Gastroesophageal sphincter (tissue), 4 donors: ENCODE measurements at regions not wholly inside any gene's neighbourhood (a gene's known extent, or its start where the extent isn't known, plus 50 kb on each side); places are given as distances from the start of the nearest gene placed in this dataset.

ENCODE experiments used
- ATAC-seq: fragments of 150-250 bp; one replicate; pipeline ENCODE4 v1.9.1; 2016; ENCODE audit warnings: mild to moderate bottlenecking, moderate library complexity
- H3K27ac ChIP-seq, 4 donors: fragments of 200-600 bp; sonication (generic) in 3 of 4; 1 replicate in 3 of 4; 2 replicates in 1 of 4; pipeline ENCODE4 v1.5.1; 2016 to 2019
- H3K27me3 ChIP-seq: fragments of 200-600 bp; sonication (generic); one replicate; pipeline ENCODE4 v1.5.1; 2019
- H3K36me3 ChIP-seq, 2 donors: fragments of 200-600 bp; sonication (generic); one replicate each; pipeline ENCODE4 v1.5.1; 2019; ENCODE audit warnings: control low read depth in 1 of 2
- H3K4me1 ChIP-seq, 3 donors: fragments of 200-600 bp; sonication (generic); 1 replicate in 2 of 3; 2 replicates in 1 of 3; pipeline ENCODE4 v1.5.1; 2016 to 2019; ENCODE audit warnings: control low read depth in 2 of 3
- H3K4me3 ChIP-seq, 2 donors: fragments of 200-600 bp; sonication (generic); one replicate each; pipeline ENCODE4 v1.5.1; 2019; ENCODE audit warnings: mild to moderate bottlenecking in 1 of 2, moderate library complexity in 1 of 2
- H3K9me3 ChIP-seq, 3 donors: fragments of 200-600 bp; sonication (generic); one replicate each; pipeline ENCODE4 v1.5.1; 2017 to 2019; ENCODE audit warnings: control low read depth in 2 of 3
- CTCF ChIP-seq, 4 experiments: fragments of 200-600 bp in 2 of 4; fragments of 450-650 bp in 2 of 4; sonication (generic) in 1 of 4; IDR thresholded peaks; one replicate each; pipeline ENCODE4 v1.5.1; 2017 to 2019; ENCODE audit warnings: antibody characterized with exemption in 4 of 4, mild to moderate bottlenecking in 2 of 4, moderate library complexity in 2 of 4
- EP300 ChIP-seq: sonication (generic); formaldehyde crosslinking; IDR thresholded peaks from one replicate; pipeline ENCODE4 v1.6.1; 2017; ENCODE audit warnings: antibody characterized with exemption, mild to moderate bottlenecking
- POLR2A ChIP-seq, 2 donors: fragments of 450-650 bp; IDR thresholded peaks; one replicate each; pipeline ENCODE4 v1.6.1; 2017; ENCODE audit warnings: antibody characterized with exemption in 2 of 2, mild to moderate bottlenecking in 2 of 2, moderate library complexity in 1 of 2
- POLR2AphosphoS5 ChIP-seq: sonication (generic); formaldehyde crosslinking; IDR thresholded peaks from one replicate; pipeline ENCODE4 v1.6.1; 2017; ENCODE audit warnings: antibody characterized with exemption
- WGBS, 2 donors: methylation state at CpG; one replicate each; pipeline ENCODE4 v1.1.5; 2018; ENCODE audit warnings: low coverage in 1 of 2; 5-methylcytosine and 5-hydroxymethylcytosine counted together

GRCh38 chr2:8177566-8177965, 504.3 kb upstream of the ID2 start:
- H3K9me3 ChIP-seq, result no peaks in the 10 kb centered on the region
- H3K36me3 ChIP-seq, result no peaks in the 10 kb centered on the region
- H3K27me3 ChIP-seq, result no peaks in the 10 kb centered on the region
- H3K4me3 ChIP-seq, result no peak overlapping the region
- no peak for ATAC-seq
- no peak overlapping the region for H3K27ac ChIP-seq
- TF ChIP-seq CTCF (IDR thresholded peaks at IDR 0.05) (no peak), POLR2AphosphoS5 (no peak), EP300 (no peak), POLR2A (IDR thresholded peaks at IDR 0.05) (no peak)
- no peaks in the 10 kb centered on the region for H3K4me1 ChIP-seq
- 90 to 93% methylated on average over 2 of the region's 2 CpGs for WGBS, 2 donors

- ATAC-seq, result no peak
- H3K9me3 ChIP-seq, result no peaks in the 10 kb centered on the region
- no peaks in the 10 kb centered on the region for H3K4me1 ChIP-seq
- no peak overlapping the region for H3K4me3 ChIP-seq
- no peaks in the 10 kb centered on the region for H3K36me3 ChIP-seq
- TF ChIP-seq POLR2AphosphoS5 (no peak), CTCF (IDR thresholded peaks at IDR 0.05) (no peak), POLR2A (IDR thresholded peaks at IDR 0.05) (no peak), EP300 (no peak)
- 84 to 92% methylated on average over 2 to 7 of the region's 7 CpGs for WGBS, 2 donors
- H3K27ac ChIP-seq, result no peak overlapping the region
- no peaks in the 10 kb centered on the region for H3K27me3 ChIP-seq
These were observed 502.9 kb upstream of the ID2 start for GRCh38 chr2:8178911-8179310.

GRCh38 chr2:8189316-8189715, 492.5 kb upstream of the ID2 start:
- no peak for ATAC-seq
- Histone ChIP-seq H3K4me1 (peaks cover 0 to 11% (median 0%) of the 10 kb centered on the region in 3 donors), H3K36me3 (no peaks in the 10 kb centered on the region), H3K27me3 (no peaks in the 10 kb centered on the region), H3K4me3 (no peak overlapping the region), H3K27ac (no peak overlapping the region), H3K9me3 (no peaks in the 10 kb centered on the region)
- TF ChIP-seq EP300 (no peak), POLR2AphosphoS5 (no peak), CTCF (IDR thresholded peaks at IDR 0.05) (no peak), POLR2A (IDR thresholded peaks at IDR 0.05) (no peak)
- WGBS, 2 donors, result 71 to 96% methylated on average over 4 to 6 of the region's 6 CpGs

DNA sequence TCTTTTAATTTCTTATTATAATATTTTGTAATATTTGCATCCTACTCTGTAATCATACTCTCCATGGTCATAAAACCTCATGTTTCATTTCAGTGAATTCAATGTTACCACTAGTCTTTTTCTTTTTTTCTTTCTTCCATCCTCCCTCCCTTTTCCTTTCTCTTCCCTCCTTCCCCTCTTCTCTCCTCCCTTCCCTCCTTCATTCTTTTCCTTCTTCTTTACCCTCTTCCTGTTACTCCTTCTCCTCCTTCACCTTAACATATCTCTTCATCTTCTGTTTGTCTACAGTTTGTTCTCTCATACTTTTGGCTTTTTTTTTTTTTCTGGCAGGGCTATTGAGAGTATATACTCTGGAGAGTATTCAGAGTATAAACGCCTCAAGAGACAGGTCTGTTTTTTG, 491.6 kb upstream of the ID2 start:
- H3K4me3 ChIP-seq, result no peak overlapping the region
- no peak for ATAC-seq
- H3K27me3 ChIP-seq, result no peaks in the 10 kb centered on the region
- no peak overlapping the region for H3K27ac ChIP-seq
- H3K36me3 ChIP-seq, result no peaks in the 10 kb centered on the region
- H3K4me1 ChIP-seq, result peaks cover 0 to 11% (median 0%) of the 10 kb centered on the region in 3 donors
- no peaks in the 10 kb centered on the region for H3K9me3 ChIP-seq
- 11 to 20% methylated on average over 1 of the region's 1 CpG for WGBS, 2 donors
- TF ChIP-seq CTCF (IDR thresholded peaks at IDR 0.05) (no peak), POLR2AphosphoS5 (no peak), EP300 (no peak), POLR2A (IDR thresholded peaks at IDR 0.05) (no peak)

DNA sequence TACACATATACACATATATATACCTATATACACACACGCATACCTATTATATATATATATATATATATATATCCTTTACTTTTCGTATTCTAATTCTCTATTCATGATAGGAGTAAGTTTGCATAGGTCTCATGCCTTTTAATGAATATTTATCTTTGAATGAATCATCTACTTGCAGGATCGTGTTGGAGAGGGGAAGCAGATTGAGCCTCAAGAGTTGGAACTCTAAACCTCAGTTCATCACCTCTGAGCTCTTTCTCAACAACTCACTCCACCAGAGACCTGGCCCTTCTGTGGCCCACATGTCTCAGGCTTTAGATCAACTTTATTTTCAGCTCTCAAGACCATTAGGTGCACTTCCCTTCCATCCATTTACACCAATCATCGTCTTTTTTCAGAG, 490.4 kb upstream of the ID2 start:
- no peaks in the 10 kb centered on the region for H3K9me3 ChIP-seq
- 92 to 95% methylated on average over 3 to 4 of the region's 4 CpGs for WGBS, 2 donors
- H3K4me3 ChIP-seq, result no peak overlapping the region
- peaks cover 0 to 11% (median 0%) of the 10 kb centered on the region in 3 donors for H3K4me1 ChIP-seq
- no peak overlapping the region for H3K27ac ChIP-seq
- no peaks in the 10 kb centered on the region for H3K27me3 ChIP-seq
- no peak for TF ChIP-seq POLR2AphosphoS5
- TF ChIP-seq POLR2A (IDR thresholded peaks at IDR 0.05), result no peak
- no peak for TF ChIP-seq CTCF (IDR thresholded peaks at IDR 0.05)
- no peak for TF ChIP-seq EP300
- no peaks in the 10 kb centered on the region for H3K36me3 ChIP-seq
- ATAC-seq, result no peak
